ENCODE measurements at regions not wholly inside any gene's neighbourhood (a gene's known extent, or its start where the extent isn't known, plus 50 kb on each side); places are given as distances from the start of the nearest gene placed in this dataset.

GRCh38 chr3:30256474-30256873 lies 349.9 kb upstream of the TGFBR2 start:
- Mint-ChIP-seq H3K27me3 (ENCODE audit: low read depth) (peaks cover 17% of the 10 kb centered on the region), H3K36me3 (peaks cover 10% of the 10 kb centered on the region; the same call in 1 of the 2 replicates), H3K4me3 (no peak overlapping the region), H3K9me3 (peaks cover 28% of the 10 kb centered on the region), H3K27ac (no peak overlapping the region), H3K4me1 (peaks cover 50% of the 10 kb centered on the region)
- TF ChIP-seq ZNF219 (CRISPR knock-in tag; IDR thresholded peaks at IDR 0.05; ENCODE audit: borderline replicate concordance) (no peak), TEAD4 (CRISPR knock-in tag; IDR thresholded peaks at IDR 0.05) (no peak), PRRX2 (CRISPR knock-in tag; IDR thresholded peaks at IDR 0.05) (no peak), CREM (CRISPR knock-in tag; IDR thresholded peaks at IDR 0.05) (no peak), ZNF423 (CRISPR knock-in tag; IDR thresholded peaks at IDR 0.05) (no peak), EMX1 (CRISPR knock-in tag; IDR thresholded peaks at IDR 0.05) (no peak), GTF2I (CRISPR knock-in tag; conservative IDR thresholded peaks at IDR 0.05) (no peak), KAT7 (CRISPR knock-in tag; IDR thresholded peaks at IDR 0.05; ENCODE audit: borderline replicate concordance) (no peak), ZNF138 (CRISPR knock-in tag; conservative IDR thresholded peaks at IDR 0.05) (no peak), PREB (CRISPR knock-in tag; IDR thresholded peaks at IDR 0.05; ENCODE audit: borderline replicate concordance) (no peak), OVOL2 (CRISPR knock-in tag; IDR thresholded peaks at IDR 0.05; ENCODE audit: borderline replicate concordance) (no peak), GRHL2 (CRISPR knock-in tag; IDR thresholded peaks at IDR 0.05; ENCODE audit: insufficient replicate concordance, severe bottlenecking) (no peak), HMGA2 (CRISPR knock-in tag; IDR thresholded peaks at IDR 0.05) (no peak)
- TF ChIP-seq, protein P1, sequence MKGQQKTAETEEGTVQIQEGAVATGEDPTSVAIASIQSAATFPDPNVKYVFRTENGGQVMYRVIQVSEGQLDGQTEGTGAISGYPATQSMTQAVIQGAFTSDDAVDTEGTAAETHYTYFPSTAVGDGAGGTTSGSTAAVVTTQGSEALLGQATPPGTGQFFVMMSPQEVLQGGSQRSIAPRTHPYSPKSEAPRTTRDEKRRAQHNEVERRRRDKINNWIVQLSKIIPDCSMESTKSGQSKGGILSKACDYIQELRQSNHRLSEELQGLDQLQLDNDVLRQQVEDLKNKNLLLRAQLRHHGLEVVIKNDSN (CRISPR knock-in tag; IDR thresholded peaks at IDR 0.05) = no peak
- TF ChIP-seq, protein P2, sequence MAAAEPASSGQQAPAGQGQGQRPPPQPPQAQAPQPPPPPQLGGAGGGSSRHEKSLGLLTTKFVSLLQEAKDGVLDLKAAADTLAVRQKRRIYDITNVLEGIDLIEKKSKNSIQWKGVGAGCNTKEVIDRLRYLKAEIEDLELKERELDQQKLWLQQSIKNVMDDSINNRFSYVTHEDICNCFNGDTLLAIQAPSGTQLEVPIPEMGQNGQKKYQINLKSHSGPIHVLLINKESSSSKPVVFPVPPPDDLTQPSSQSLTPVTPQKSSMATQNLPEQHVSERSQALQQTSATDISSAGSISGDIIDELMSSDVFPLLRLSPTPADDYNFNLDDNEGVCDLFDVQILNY (CRISPR knock-in tag; IDR thresholded peaks at IDR 0.05) = no peak
- TF ChIP-seq, protein P3, sequence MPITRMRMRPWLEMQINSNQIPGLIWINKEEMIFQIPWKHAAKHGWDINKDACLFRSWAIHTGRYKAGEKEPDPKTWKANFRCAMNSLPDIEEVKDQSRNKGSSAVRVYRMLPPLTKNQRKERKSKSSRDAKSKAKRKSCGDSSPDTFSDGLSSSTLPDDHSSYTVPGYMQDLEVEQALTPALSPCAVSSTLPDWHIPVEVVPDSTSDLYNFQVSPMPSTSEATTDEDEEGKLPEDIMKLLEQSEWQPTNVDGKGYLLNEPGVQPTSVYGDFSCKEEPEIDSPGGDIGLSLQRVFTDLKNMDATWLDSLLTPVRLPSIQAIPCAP (CRISPR knock-in tag; IDR thresholded peaks at IDR 0.05) = no peak
- CTCF ChIA-PET = no interaction called here
- no peak for DNase-seq (ENCODE audit: low spot score)
- POLR2A ChIA-PET = no interaction called here
- ATAC-seq = no peak

DNA sequence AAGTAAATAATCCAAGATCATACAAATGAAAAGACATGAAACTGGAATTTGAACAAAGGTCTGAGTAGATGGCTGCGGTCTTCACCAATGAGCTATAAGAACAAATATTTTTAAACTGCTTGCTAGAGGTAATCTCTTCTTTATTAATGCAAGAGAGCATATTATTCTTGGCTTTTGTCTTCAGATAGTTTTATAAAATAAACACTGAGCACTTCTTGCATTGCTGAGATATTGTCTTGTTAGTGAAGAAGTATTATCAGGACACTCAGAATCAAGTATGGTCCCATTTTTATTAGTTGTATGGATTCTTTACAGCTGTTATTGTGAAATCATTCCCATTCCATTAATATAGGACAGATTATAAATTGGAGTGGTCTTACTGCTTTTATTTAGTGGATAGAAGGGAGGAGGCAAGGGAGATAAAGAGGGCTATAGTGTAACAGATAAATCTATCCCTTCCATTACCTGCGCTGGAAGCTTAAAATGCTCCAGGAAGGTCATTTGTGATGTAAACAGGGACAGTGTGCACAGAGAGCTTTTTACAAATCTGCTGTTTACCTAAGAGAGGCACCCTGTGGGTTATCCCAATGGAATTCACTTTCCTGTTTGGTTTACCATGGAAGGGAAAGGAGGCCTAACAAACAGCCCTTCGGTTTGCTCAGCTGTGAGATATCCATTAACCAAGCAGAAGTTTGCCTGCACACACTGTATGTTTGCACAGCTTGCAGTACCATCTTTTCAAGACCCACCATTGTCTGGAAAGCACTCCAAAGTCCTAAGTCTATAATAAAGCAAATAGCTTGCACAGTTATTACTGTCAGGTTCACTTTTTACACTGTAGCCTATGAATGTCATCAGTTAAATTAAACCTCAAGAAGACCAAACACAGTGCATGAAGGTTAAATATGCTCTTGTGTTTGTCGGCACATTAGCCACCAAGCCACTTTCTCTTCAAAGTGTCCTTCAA lies 347.7 kb upstream of the TGFBR2 start:
- H3K4me1 Mint-ChIP-seq = peaks cover 50% of the 10 kb centered on the region
- no peak for DNase-seq (ENCODE audit: low spot score)
- ChIA-PET CTCF (interaction anchor here (0.9 to 1.2 kb wide), 2 partner anchors 59 to 61 kb away, joined by 3 to 5 read pairs; no protein-coding TSS in a partner anchor), POLR2A (interaction anchor here (1.3 kb wide), 1 partner anchor 436 kb away, joined by 3 read pairs; no protein-coding TSS in a partner anchor)
- ATAC-seq = peak; percentile 95
- peak overlapping the region; percentile 82 for H3K27ac Mint-ChIP-seq
- TF ChIP-seq FOXP4 (CRISPR knock-in tag; IDR thresholded peaks at IDR 0.05) (peak; percentile 79; the same call in 1 of the 2 replicates), FOXK1 (CRISPR knock-in tag; IDR thresholded peaks at IDR 0.05) (peak; percentile 74), NR3C1 (CRISPR knock-in tag; conservative IDR thresholded peaks at IDR 0.05; ENCODE audit: low read depth) (no peak), TEAD1 (CRISPR knock-in tag; IDR thresholded peaks at IDR 0.05) (no peak; the same call in 1 of the 2 replicates), GABPB1 (CRISPR knock-in tag; IDR thresholded peaks at IDR 0.05) (peak; percentile 86), RORB (CRISPR knock-in tag; IDR thresholded peaks at IDR 0.05) (peak; percentile 58; the same call in 1 of the 2 replicates), ZNF671 (CRISPR knock-in tag; IDR thresholded peaks at IDR 0.05) (no peak), ETV6 (CRISPR knock-in tag; IDR thresholded peaks at IDR 0.05) (0 out of 2 replicates have a peak, but pooled peaks have one; percentile 50)
- TF ChIP-seq, protein P4, sequence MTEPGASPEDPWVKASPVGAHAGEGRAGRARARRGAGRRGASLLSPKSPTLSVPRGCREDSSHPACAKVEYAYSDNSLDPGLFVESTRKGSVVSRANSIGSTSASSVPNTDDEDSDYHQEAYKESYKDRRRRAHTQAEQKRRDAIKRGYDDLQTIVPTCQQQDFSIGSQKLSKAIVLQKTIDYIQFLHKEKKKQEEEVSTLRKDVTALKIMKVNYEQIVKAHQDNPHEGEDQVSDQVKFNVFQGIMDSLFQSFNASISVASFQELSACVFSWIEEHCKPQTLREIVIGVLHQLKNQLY (CRISPR knock-in tag; IDR thresholded peaks at IDR 0.05) = no peak
- peaks cover 10% of the 10 kb centered on the region; the same call in 1 of the 2 replicates for H3K36me3 Mint-ChIP-seq
- H3K9me3 Mint-ChIP-seq = peaks cover 37% of the 10 kb centered on the region
- H3K4me3 Mint-ChIP-seq = no peak overlapping the region
- H3K27me3 Mint-ChIP-seq (ENCODE audit: low read depth) = peaks cover 23% of the 10 kb centered on the region
